Progenitor cell of endocrine pancreas (in vitro differentiated cells): ENCODE measurements at regions not wholly inside any gene's neighbourhood (a gene's known extent, or its start where the extent isn't known, plus 50 kb on each side); places are given as distances from the start of the nearest gene placed in this dataset.

Source experiments
- DNase-seq: peaks from one replicate; pipeline ENCODE4 v3.0.0; 2021; ENCODE audit warnings: low spot score; ENCODE audit not compliant: unreplicated experiment
- H3K27ac Mint-ChIP-seq: 2 replicates; pipeline ENCODE4 v1.8.0; 2021; ENCODE audit warnings: mild to moderate bottlenecking, moderate library complexity, mixed read lengths
- H3K27me3 Mint-ChIP-seq: 2 replicates; pipeline ENCODE4 v1.8.0; 2021; ENCODE audit warnings: mixed read lengths
- H3K36me3 Mint-ChIP-seq: 2 replicates; pipeline ENCODE4 v1.8.0; 2022; ENCODE audit warnings: mixed read lengths; ENCODE audit not compliant: insufficient read depth
- H3K4me1 Mint-ChIP-seq: 2 replicates; pipeline ENCODE4 v1.8.0; 2021; ENCODE audit warnings: low read depth, mixed read lengths
- H3K4me3 Mint-ChIP-seq: 2 replicates; pipeline ENCODE4 v1.8.0; 2021; ENCODE audit warnings: low read depth, mild to moderate bottlenecking, moderate library complexity, mixed read lengths
- H3K9me3 Mint-ChIP-seq: 2 replicates; pipeline ENCODE4 v1.8.0; 2021; ENCODE audit warnings: low read depth, mixed read lengths
- CTCF ChIP-seq: fragments of 200-600 bp; sonication (generic); IDR thresholded peaks from one replicate; pipeline ENCODE4 v1.5.0; 2021; ENCODE audit warnings: antibody characterized with exemption, mild to moderate bottlenecking; ENCODE audit not compliant: unreplicated experiment

GRCh38 chr4:32203340-32203739, 1483.2 kb downstream of the PCDH7 start:
- no peak for DNase-seq
- no peaks in the 10 kb centered on the region for H3K4me1 Mint-ChIP-seq
- H3K27ac Mint-ChIP-seq = no peak overlapping the region
- H3K4me3 Mint-ChIP-seq = no peak overlapping the region
- no peaks in the 10 kb centered on the region for H3K27me3 Mint-ChIP-seq
- H3K9me3 Mint-ChIP-seq = peaks cover 10% of the 10 kb centered on the region
- H3K36me3 Mint-ChIP-seq = no peaks in the 10 kb centered on the region
- TF ChIP-seq CTCF = no peak

- Mint-ChIP-seq H3K4me3 (no peak overlapping the region), H3K36me3 (no peaks in the 10 kb centered on the region), H3K9me3 (peaks cover 13% of the 10 kb centered on the region), H3K27ac (no peak overlapping the region), H3K27me3 (no peaks in the 10 kb centered on the region), H3K4me1 (no peaks in the 10 kb centered on the region)
- no peak for DNase-seq
- TF ChIP-seq CTCF = no peak
Observed at GRCh38 chr4:32206756-32207155, 1486.6 kb downstream of the PCDH7 start.

- H3K4me3 Mint-ChIP-seq = no peak overlapping the region
- H3K27me3 Mint-ChIP-seq = no peaks in the 10 kb centered on the region
- no peaks in the 10 kb centered on the region for H3K4me1 Mint-ChIP-seq
- no peak for DNase-seq
- H3K27ac Mint-ChIP-seq = no peak overlapping the region
- no peak for TF ChIP-seq CTCF
- no peaks in the 10 kb centered on the region for H3K36me3 Mint-ChIP-seq
- H3K9me3 Mint-ChIP-seq = peaks cover 13% of the 10 kb centered on the region
Observed at GRCh38 chr4:32207456-32207855, 1487.3 kb downstream of the PCDH7 start.

GRCh38 chr4:32215277-32215676, 1495.1 kb downstream of the PCDH7 start:
- Mint-ChIP-seq H3K4me3 (no peak overlapping the region), H3K27ac (no peak overlapping the region), H3K27me3 (no peaks in the 10 kb centered on the region), H3K36me3 (no peaks in the 10 kb centered on the region), H3K4me1 (no peaks in the 10 kb centered on the region), H3K9me3 (no peaks in the 10 kb centered on the region)
- DNase-seq = no peak
- no peak for TF ChIP-seq CTCF

- no peak for TF ChIP-seq CTCF
- H3K27me3 Mint-ChIP-seq = no peaks in the 10 kb centered on the region
- no peak for DNase-seq
- no peaks in the 10 kb centered on the region for H3K36me3 Mint-ChIP-seq
- no peaks in the 10 kb centered on the region for H3K4me1 Mint-ChIP-seq
- H3K4me3 Mint-ChIP-seq = no peak overlapping the region
- no peak overlapping the region for H3K27ac Mint-ChIP-seq
- H3K9me3 Mint-ChIP-seq = no peaks in the 10 kb centered on the region
Observed at GRCh38 chr4:32216502-32216901, 1496.3 kb downstream of the PCDH7 start.
